GM12891 (cell line): ENCODE measurements at regions not wholly inside any gene's neighbourhood (a gene's known extent, or its start where the extent isn't known, plus 50 kb on each side); places are given as distances from the start of the nearest gene placed in this dataset.

ENCODE experiments used
- PAX5 ChIP-seq: IDR thresholded peaks from 2 replicates; pipeline ENCODE4 v1.6.1; 2011; ENCODE audit warnings: low read length, moderate library complexity, mild to moderate bottlenecking; ENCODE audit not compliant: insufficient read depth, severe bottlenecking
- POLR2A ChIP-seq: IDR thresholded peaks from 2 replicates; pipeline ENCODE4 v1.6.1; 2011; ENCODE audit warnings: low read depth, low read length, control low read depth
- POLR2AphosphoS5 ChIP-seq: IDR thresholded peaks from 2 replicates; pipeline ENCODE4 v1.6.1; 2011; ENCODE audit warnings: low read depth, low read length, control low read depth

- TF ChIP-seq POLR2AphosphoS5 (no peak), POLR2A (no peak), PAX5 (no peak)
Observed at GRCh38 chr15:96408591-96409183, 78.2 kb downstream of the NR2F2 start.
